ENCODE measurements at regions not wholly inside any gene's neighbourhood (a gene's known extent, or its start where the extent isn't known, plus 50 kb on each side); places are given as distances from the start of the nearest gene placed in this dataset.
"Not testable (repeated sequence)": the region's sequence is repeated elsewhere in the genome, so short reads cannot be mapped to it uniquely, and the experiment has no call there.

GRCh38 chr22:25281675-25282345 is 62.4 kb downstream of the CRYBB2 start:
- DNase-seq: peak; percentile 7

GRCh38 chr22:25282346-25282670 is 62.9 kb downstream of the CRYBB2 start:
- no peak for DNase-seq

- no peak for DNase-seq
Measured at GRCh38 chr22:25282671-25283561, 63.5 kb downstream of the CRYBB2 start.

GRCh38 chr22:25288481-25288880 is 69.0 kb downstream of the CRYBB2 start:
- DNase-seq: not testable (repeated sequence)

- DNase-seq: not testable (repeated sequence)
Measured at GRCh38 chr22:25301912-25302311, 82.5 kb downstream of the CRYBB2 start.

- not testable (repeated sequence) for DNase-seq
Measured at GRCh38 chr22:25309586-25309985, 90.1 kb downstream of the CRYBB2 start.

GRCh38 chr22:25311924-25312323 is 92.5 kb downstream of the CRYBB2 start:
- DNase-seq: not testable (repeated sequence)

- no peak for DNase-seq
Measured at GRCh38 chr22:25318081-25318823, 98.8 kb downstream of the CRYBB2 start.

- no peak for DNase-seq
Measured at GRCh38 chr22:25327018-25327755, 107.7 kb downstream of the CRYBB2 start.

GRCh38 chr22:25331050-25331449 is 111.6 kb downstream of the CRYBB2 start:
- no peak for DNase-seq

- DNase-seq: not testable (repeated sequence)
Measured at GRCh38 chr22:25331911-25332310, 112.5 kb downstream of the CRYBB2 start.

- no peak for DNase-seq
Measured at GRCh38 chr22:25332386-25332785, 112.9 kb downstream of the CRYBB2 start.

GRCh38 chr22:25334162-25334490 is 114.7 kb downstream of the CRYBB2 start:
- peak; percentile 70 for DNase-seq

GRCh38 chr22:25334631-25335030 is 115.2 kb downstream of the CRYBB2 start:
- not testable (repeated sequence) for DNase-seq

- DNase-seq: not testable (repeated sequence)
Measured at GRCh38 chr22:25335276-25335675, 115.8 kb downstream of the CRYBB2 start.

GRCh38 chr22:25340536-25340935 is 121.1 kb downstream of the CRYBB2 start:
- DNase-seq: not testable (repeated sequence)

GRCh38 chr22:25344366-25344765 is 124.9 kb downstream of the CRYBB2 start:
- not testable (repeated sequence) for DNase-seq

GRCh38 chr22:25346859-25347751 is 127.7 kb downstream of the CRYBB2 start:
- no peak for DNase-seq

- no peak for DNase-seq
Measured at GRCh38 chr22:25347752-25348102, 128.3 kb downstream of the CRYBB2 start.

GRCh38 chr22:25348391-25348790 is 129.0 kb downstream of the CRYBB2 start:
- no peak for DNase-seq

- not testable (repeated sequence) for DNase-seq
Measured at GRCh38 chr22:25348996-25349395, 129.6 kb downstream of the CRYBB2 start.

GRCh38 chr22:25350551-25350971 is 131.1 kb downstream of the CRYBB2 start:
- no peak for DNase-seq

Measured in RPMI8226 (cell line).